ENCODE measurements at regions not wholly inside any gene's neighbourhood (a gene's known extent, or its start where the extent isn't known, plus 50 kb on each side); places are given as distances from the start of the nearest gene placed in this dataset.

- Mint-ChIP-seq H3K4me1 (peaks cover 3 to 5% (median 4%) of the 10 kb centered on the region in 3 donors), H3K36me3 (no peaks in the 10 kb centered on the region), H3K27me3 (peaks cover 0 to 4% (median 4%) of the 10 kb centered on the region in 3 donors), H3K27ac (no peak overlapping the region), H3K4me3 (no peak overlapping the region), H3K9me3 (peaks cover 0 to 2% (median 0%) of the 10 kb centered on the region in 7 donors)
- DNase-seq (no peak), ATAC-seq (ENCODE audit: low read depth in 2 of 2) (no peak)
Observed at GRCh38 chr13:30091035-30091434, 216.3 kb downstream of the KATNAL1 start.

- peaks cover 4 to 10% (median 5%) of the 10 kb centered on the region in 3 donors for H3K27me3 Mint-ChIP-seq
- ATAC-seq (ENCODE audit: low read depth in 2 of 2) (peak; percentile 45 to 67), DNase-seq (no peak)
- peaks cover 3 to 5% (median 4%) of the 10 kb centered on the region in 3 donors for H3K4me1 Mint-ChIP-seq
- peaks cover 0 to 2% (median 0%) of the 10 kb centered on the region in 7 donors for H3K9me3 Mint-ChIP-seq
- no peaks in the 10 kb centered on the region for H3K36me3 Mint-ChIP-seq
- peak overlapping the region in 2 of 6 donors; percentile 3 to 26 for H3K27ac Mint-ChIP-seq
- no peak overlapping the region for H3K4me3 Mint-ChIP-seq
Observed at GRCh38 chr13:30088312-30088855, 219.0 kb downstream of the KATNAL1 start.

GRCh38 chr13:30085087-30085486, 222.3 kb downstream of the KATNAL1 start:
- no peak overlapping the region for H3K4me3 Mint-ChIP-seq
- H3K9me3 Mint-ChIP-seq: peaks cover 0 to 8% (median 4%) of the 10 kb centered on the region in 7 donors
- H3K27me3 Mint-ChIP-seq: peaks cover 9 to 18% (median 16%) of the 10 kb centered on the region in 3 donors
- no peak overlapping the region for H3K27ac Mint-ChIP-seq
- ATAC-seq (ENCODE audit: low read depth in 2 of 2) (no peak), DNase-seq (no peak)
- H3K36me3 Mint-ChIP-seq: peaks cover 0 to 6% of the 10 kb centered on the region in 2 donors
- peaks cover 3 to 5% (median 4%) of the 10 kb centered on the region in 3 donors for H3K4me1 Mint-ChIP-seq

GRCh38 chr13:30082391-30082790, 225.0 kb downstream of the KATNAL1 start:
- ATAC-seq (ENCODE audit: low read depth in 2 of 2) (no peak), DNase-seq (no peak)
- Mint-ChIP-seq H3K27ac (peak overlapping the region in 2 of 6 donors; percentile 5 to 33), H3K36me3 (peaks cover 0 to 6% of the 10 kb centered on the region in 2 donors), H3K27me3 (peaks cover 9 to 18% (median 16%) of the 10 kb centered on the region in 3 donors), H3K9me3 (peaks cover 0 to 9% (median 2%) of the 10 kb centered on the region in 7 donors), H3K4me1 (no peaks in the 10 kb centered on the region), H3K4me3 (no peak overlapping the region)

- no peak for ATAC-seq (ENCODE audit: low read depth in 2 of 2)
- DNase-seq: no peak
- Mint-ChIP-seq H3K4me1 (no peaks in the 10 kb centered on the region), H3K9me3 (peaks cover 0 to 9% (median 2%) of the 10 kb centered on the region in 7 donors), H3K36me3 (peaks cover 0 to 6% of the 10 kb centered on the region in 2 donors), H3K27ac (peak overlapping the region in 1 of 6 donors; percentile 40), H3K27me3 (peaks cover 9 to 18% (median 16%) of the 10 kb centered on the region in 3 donors), H3K4me3 (no peak overlapping the region)
Observed at GRCh38 chr13:30081331-30081730, 226.0 kb downstream of the KATNAL1 start.

GRCh38 chr13:30079501-30079900, 227.8 kb downstream of the KATNAL1 start:
- Mint-ChIP-seq H3K4me1 (no peaks in the 10 kb centered on the region), H3K27ac (no peak overlapping the region), H3K27me3 (peaks cover 9 to 16% (median 13%) of the 10 kb centered on the region in 3 donors)

GRCh38 chr13:30078059-30078458, 227.6 kb upstream of the UBL3 start:
- no peak for DNase-seq
- Mint-ChIP-seq H3K27me3 (peaks cover 4 to 9% (median 6%) of the 10 kb centered on the region in 3 donors), H3K9me3 (peaks cover 0 to 9% (median 2%) of the 10 kb centered on the region in 7 donors), H3K4me3 (no peak overlapping the region), H3K27ac (peak overlapping the region in 1 of 6 donors; percentile 73), H3K4me1 (no peaks in the 10 kb centered on the region), H3K36me3 (peaks cover 0 to 6% of the 10 kb centered on the region in 2 donors)
- no peak for ATAC-seq (ENCODE audit: low read depth in 2 of 2)

More at GRCh38 chr13:30079501-30079900, 227.8 kb downstream of the KATNAL1 start:
- Mint-ChIP-seq H3K36me3 (peaks cover 0 to 6% of the 10 kb centered on the region in 2 donors), H3K9me3 (peaks cover 0 to 9% (median 2%) of the 10 kb centered on the region in 7 donors), H3K4me3 (no peak overlapping the region)
- DNase-seq: no peak
- ATAC-seq (ENCODE audit: low read depth in 2 of 2): no peak

- H3K4me1 Mint-ChIP-seq: no peaks in the 10 kb centered on the region
- H3K4me3 Mint-ChIP-seq: no peak overlapping the region
- no peak overlapping the region for H3K27ac Mint-ChIP-seq
- H3K36me3 Mint-ChIP-seq: peaks cover 0 to 6% of the 10 kb centered on the region in 2 donors
- DNase-seq (no peak), ATAC-seq (ENCODE audit: low read depth in 2 of 2) (no peak)
- H3K9me3 Mint-ChIP-seq: peaks cover 0 to 9% (median 2%) of the 10 kb centered on the region in 7 donors
- H3K27me3 Mint-ChIP-seq: peaks cover under 1 to 2% (median 1%) of the 10 kb centered on the region in 3 donors
Observed at GRCh38 chr13:30077240-30077735, 226.9 kb upstream of the UBL3 start.

GRCh38 chr13:30074955-30075614, 224.7 kb upstream of the UBL3 start:
- Mint-ChIP-seq H3K27ac (no peak overlapping the region), H3K27me3 (peaks cover 0 to 4% (median 0%) of the 10 kb centered on the region in 3 donors), H3K9me3 (peaks cover 0 to 1% (median 0%) of the 10 kb centered on the region in 7 donors), H3K4me1 (no peaks in the 10 kb centered on the region), H3K4me3 (no peak overlapping the region), H3K36me3 (peaks cover 0 to under 1% of the 10 kb centered on the region in 2 donors)
- no peak for DNase-seq
- no peak for ATAC-seq (ENCODE audit: low read depth in 2 of 2)

- no peaks in the 10 kb centered on the region for H3K36me3 Mint-ChIP-seq
- H3K27me3 Mint-ChIP-seq: peaks cover 0 to 8% (median 0%) of the 10 kb centered on the region in 3 donors
- DNase-seq: no peak
- no peaks in the 10 kb centered on the region for H3K9me3 Mint-ChIP-seq
- no peak for ATAC-seq (ENCODE audit: low read depth in 2 of 2)
- H3K27ac Mint-ChIP-seq: no peak overlapping the region
- H3K4me1 Mint-ChIP-seq: no peaks in the 10 kb centered on the region
- no peak overlapping the region for H3K4me3 Mint-ChIP-seq
Observed at GRCh38 chr13:30074431-30074830, 224.0 kb upstream of the UBL3 start.

- no peaks in the 10 kb centered on the region for H3K4me1 Mint-ChIP-seq
- no peak overlapping the region for H3K27ac Mint-ChIP-seq
- peaks cover 0 to 8% (median 0%) of the 10 kb centered on the region in 3 donors for H3K27me3 Mint-ChIP-seq
- DNase-seq (no peak), ATAC-seq (ENCODE audit: low read depth in 2 of 2) (no peak)
- H3K4me3 Mint-ChIP-seq: no peak overlapping the region
- no peaks in the 10 kb centered on the region for H3K9me3 Mint-ChIP-seq
- no peaks in the 10 kb centered on the region for H3K36me3 Mint-ChIP-seq
Observed at GRCh38 chr13:30072818-30073186, 222.4 kb upstream of the UBL3 start.

GRCh38 chr13:30071969-30072817, 221.8 kb upstream of the UBL3 start:
- Mint-ChIP-seq H3K4me1 (no peaks in the 10 kb centered on the region), H3K4me3 (no peak overlapping the region), H3K27ac (no peak overlapping the region), H3K27me3 (peaks cover 0 to 8% (median 0%) of the 10 kb centered on the region in 3 donors), H3K36me3 (no peaks in the 10 kb centered on the region), H3K9me3 (no peaks in the 10 kb centered on the region)
- ATAC-seq (ENCODE audit: low read depth in 2 of 2) (no peak), DNase-seq (no peak)

- H3K4me3 Mint-ChIP-seq: no peak overlapping the region
- H3K4me1 Mint-ChIP-seq: no peaks in the 10 kb centered on the region
- H3K27ac Mint-ChIP-seq: no peak overlapping the region
- DNase-seq: no peak
- no peaks in the 10 kb centered on the region for H3K36me3 Mint-ChIP-seq
- H3K9me3 Mint-ChIP-seq: peaks cover 0 to under 1% (median 0%) of the 10 kb centered on the region in 7 donors
- H3K27me3 Mint-ChIP-seq: peaks cover 4 to 22% (median 20%) of the 10 kb centered on the region in 3 donors
- no peak for ATAC-seq (ENCODE audit: low read depth in 2 of 2)
Observed at GRCh38 chr13:30065181-30065580, 214.8 kb upstream of the UBL3 start.

Data from naive B cell (primary cell).